HG03039 (cell line): ENCODE measurements at regions not wholly inside any gene's neighbourhood (a gene's known extent, or its start where the extent isn't known, plus 50 kb on each side); places are given as distances from the start of the nearest gene placed in this dataset.

Source experiments
- ATAC-seq: cut with Tn5 transposase; IDR thresholded peaks from one replicate; pipeline ENCODE4 v1.9.1; 2021; ENCODE audit warnings: mild to moderate bottlenecking, moderate library complexity; ENCODE audit not compliant: unreplicated experiment

DNA sequence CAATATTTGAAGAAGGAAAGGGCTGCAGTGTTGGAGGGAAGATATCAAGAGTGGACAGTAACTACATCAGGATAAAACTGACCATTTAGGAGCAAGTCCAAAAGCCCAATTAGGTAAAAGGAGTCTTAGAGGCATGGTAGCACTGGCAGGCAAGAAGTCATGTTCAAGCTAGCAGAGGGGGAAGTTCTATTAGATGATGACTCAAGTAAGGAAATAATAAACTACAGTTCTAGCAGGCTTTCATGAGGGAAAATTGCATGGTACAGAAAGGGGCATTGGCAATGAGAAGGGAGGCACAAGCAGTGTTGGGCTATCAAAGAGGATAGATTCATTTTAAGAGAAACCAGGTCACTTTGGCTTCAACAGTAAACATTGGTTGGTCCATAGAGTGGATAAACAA, 156.1 kb upstream of the PTPRK start:
- no peak for ATAC-seq

DNA sequence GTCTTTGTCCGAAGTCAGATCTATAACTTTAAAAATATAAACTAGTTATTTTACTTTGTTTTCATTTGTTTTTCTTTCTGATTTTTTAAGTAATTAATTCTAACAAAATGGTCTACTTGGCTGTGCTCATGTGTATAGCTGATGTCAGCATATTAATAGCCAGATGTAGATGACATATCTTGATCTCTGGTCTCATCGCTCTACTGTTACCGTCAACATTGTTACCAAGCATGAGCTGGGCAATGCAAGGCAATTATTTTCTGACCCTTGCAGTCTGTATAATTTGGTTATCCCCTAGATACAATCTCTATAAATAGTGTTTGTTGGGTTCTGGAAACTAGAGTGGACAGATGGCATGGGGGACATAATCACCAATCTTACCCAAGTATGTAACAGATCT, 151.6 kb upstream of the PTPRK start:
- ATAC-seq, result no peak

DNA sequence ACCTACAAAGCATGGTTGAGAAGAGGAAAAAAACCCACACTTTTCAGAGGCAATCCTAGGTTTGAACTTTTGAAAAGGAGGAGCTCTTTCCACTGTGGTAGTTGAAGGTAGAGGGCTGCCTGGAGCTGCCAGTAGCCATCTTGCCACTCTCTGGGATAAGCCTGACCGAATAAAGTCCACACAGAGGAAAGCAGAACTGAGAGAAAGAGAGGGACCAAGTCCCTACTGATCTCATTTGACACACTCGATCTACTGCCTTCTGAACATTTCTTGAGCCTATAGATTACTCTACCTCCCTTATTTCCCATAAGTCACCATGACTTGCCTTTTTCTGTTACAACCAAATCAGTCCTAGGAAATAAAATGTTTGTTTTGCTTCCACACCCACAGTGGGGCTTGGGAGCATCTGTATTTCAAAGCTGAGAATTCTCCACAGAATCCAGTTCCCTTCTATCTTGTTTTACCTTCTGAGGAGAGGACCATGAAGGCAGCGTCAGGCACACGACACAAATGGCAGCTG, 147.0 kb upstream of the PTPRK start:
- ATAC-seq, result no peak

DNA sequence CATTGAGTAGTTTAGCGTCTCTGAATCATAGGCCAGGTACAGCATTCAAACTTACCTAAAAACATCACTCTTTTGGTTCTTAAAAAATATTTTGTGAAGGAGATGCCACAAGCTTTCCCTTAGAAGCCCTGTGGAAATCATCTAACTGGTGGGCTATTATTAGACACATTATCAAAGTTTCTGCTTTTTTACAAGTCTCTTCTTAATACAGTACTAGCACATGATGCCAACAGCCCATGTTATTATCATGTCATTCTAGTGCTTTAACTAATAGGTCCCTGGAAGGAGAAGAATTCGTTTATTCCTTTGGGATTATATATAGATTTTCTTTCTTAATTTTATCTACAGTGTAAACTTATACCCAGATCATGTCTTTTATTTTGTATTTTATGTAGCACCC, 146.0 kb upstream of the PTPRK start:
- ATAC-seq, result no peak

DNA sequence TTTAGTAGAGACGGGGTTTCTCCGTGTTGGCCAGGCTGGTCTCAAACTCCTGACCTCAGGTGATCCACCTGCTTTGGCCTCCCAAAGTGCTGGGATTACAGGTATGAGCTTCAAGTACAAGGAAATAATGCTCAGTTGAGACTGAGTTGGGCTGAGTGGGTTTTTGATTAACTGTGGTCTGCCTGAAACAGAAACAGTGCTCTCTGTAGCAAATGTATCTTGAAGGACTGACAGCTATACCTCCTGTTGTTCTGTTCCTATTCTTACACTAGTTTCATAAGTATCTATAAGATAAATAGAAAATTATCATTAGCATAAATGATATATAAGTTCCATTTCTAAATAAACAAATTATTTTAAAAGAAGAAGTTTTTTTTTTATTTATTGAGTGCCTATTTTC, 142.8 kb upstream of the PTPRK start:
- no peak for ATAC-seq

DNA sequence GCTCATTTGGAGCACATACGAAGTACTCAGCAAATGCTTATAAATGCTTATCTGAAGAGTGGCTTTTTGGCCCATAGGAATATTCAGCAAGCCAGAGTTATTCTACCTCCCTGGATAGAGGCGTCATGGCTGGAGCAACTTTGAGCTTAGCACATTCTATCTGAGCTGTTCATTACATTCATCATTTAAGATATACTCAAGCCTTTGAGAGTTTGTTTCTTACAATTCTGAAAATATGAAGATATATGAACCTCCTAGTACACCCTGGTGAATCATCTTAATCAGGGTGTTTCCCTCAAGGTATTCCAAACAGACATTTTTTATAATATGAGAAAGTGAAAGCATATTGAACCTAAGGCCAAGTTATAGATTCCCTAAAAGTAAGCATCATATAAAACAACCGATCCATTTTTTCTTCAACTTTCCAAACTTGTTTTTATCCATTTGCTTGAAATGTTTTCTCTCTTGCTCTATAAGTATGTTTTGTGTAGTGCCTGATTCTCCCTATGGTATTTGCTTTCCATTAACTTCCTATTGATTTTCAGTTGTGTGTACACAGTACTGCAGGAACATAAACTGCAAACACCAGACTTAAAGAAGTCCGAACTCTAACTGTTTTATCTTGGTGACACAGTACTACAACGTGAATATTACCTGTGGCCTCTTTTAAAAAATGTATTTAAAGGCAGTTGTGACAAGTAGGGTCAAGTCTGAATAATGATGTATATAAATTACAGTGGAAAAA, 139.7 kb upstream of the PTPRK start:
- ATAC-seq, result no peak

DNA sequence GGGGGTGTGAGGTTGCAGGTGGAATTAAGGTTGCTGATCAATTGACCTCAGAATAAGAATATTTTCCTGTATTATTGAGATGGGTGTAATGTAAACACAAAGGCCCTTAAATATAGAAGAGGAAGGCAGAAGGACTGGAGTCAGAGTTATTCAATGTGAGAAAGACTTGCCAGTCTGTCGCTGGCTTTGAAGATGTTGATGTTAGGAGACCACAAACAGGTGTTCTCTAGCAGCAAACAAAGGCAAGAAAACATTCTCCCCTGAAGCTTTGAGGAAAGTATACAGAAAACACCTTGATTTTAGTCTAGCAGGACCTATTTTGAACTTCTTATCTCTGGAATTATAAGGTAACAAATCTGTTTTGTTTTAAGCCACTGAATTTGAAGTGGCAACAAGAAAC, 138.9 kb upstream of the PTPRK start:
- ATAC-seq, result no peak

DNA sequence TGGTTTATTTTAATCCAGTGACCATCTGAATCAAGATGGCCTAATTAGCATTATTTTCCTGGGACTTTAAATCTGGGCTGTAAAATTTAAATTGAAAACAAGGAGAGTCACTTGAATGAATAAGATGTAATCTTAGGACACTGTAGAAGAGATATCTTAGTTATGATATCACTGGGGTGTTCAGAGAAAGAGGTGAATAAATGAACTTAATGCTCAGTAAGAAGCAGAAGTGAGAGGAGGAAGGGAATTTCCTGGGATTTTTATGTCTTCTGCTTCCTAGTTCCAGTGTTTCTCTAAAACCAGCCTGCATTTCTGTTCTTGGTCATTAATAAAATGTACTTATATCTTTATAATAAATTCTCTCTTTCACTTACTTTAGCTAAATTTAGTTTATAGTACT, 136.8 kb upstream of the PTPRK start:
- ATAC-seq, result peak; percentile 41

DNA sequence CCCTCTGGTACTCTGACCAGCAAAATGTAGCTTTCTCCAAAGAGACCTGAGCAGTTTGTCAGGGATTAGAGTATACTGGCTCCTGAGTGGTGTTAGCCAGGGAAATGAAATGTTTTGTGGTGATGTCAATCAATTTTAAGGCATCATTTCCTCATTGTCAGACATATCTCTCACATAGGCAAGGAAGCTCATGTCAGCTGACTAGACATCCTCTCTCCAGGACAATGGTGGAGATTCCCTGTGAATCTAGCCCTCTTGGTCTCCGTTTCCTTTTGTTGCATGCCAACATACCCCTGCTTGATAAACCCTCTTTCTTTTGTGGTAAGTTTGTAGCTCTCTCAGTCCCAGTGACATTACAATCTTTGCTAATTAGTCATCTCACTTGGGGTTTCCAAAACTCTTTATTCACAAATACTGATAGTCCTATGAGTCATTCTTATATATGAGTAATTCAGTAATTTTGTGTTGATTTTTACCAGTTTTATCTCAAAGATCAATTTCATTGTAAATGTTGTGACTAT, 135.6 kb upstream of the PTPRK start:
- peak; percentile 77 for ATAC-seq

DNA sequence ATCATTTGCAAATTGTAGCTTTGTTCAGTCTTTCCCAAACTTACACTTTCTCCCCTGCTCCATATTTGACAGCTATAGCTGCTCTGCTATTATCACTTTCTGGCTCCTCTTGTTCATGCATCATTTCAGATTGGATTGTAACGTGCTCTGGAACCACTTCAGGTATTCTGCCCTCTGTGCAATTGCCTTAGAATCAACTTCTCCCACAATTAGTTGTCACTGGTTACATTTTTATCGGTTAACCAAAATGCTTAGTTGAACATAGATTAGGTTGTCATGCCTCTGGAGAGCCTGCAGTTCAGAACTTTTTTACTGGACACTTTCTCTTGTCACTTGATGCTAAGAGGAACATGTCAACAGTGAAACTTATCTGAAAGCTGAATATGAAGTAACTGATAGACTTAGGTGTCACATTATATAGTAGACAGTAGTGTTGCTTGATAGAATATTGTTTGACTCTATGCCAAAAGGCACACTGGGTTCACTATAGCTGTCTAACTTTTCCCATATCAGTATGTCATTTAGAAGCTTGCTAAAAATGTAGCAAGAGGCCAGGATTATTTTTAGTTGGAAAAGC, 127.7 kb upstream of the PTPRK start:
- ATAC-seq, result no peak

DNA sequence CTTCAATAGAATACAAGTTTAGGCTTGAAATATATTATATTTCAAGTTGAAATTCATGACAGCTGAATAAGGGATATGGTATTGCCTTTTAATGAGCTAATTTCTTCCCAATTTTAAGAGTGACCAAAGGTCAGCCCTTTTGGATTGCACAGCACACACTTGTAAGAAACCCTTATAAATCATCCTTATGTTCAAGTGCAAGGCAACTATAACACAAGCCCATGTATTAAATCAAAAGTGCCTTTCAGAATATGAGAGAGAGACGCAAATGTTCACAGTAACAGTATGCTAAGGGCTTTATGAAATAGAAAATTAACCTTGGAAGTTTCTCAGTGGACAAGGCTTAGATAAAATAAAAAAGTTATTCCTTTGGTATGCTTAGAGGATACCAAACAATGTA, 121.7 kb upstream of the PTPRK start:
- ATAC-seq, result no peak

DNA sequence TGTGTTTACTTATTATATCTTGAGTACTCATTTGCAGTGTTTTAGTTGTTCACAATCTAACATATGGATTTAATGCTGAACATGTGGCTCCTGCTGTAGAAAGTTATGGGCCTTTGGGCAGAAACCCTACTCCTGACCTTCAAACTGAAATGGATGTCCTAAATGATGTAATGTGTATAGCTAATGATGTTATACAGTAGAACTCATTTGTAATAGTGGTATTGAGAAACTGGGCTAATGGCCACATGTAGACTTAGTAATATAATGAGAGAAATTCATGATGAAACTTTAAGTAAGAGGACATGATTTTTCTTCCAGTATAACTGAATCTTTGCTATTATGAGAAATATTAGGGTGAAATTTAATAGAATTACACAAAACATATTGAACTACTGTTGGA, 121.3 kb upstream of the PTPRK start:
- ATAC-seq, result no peak

DNA sequence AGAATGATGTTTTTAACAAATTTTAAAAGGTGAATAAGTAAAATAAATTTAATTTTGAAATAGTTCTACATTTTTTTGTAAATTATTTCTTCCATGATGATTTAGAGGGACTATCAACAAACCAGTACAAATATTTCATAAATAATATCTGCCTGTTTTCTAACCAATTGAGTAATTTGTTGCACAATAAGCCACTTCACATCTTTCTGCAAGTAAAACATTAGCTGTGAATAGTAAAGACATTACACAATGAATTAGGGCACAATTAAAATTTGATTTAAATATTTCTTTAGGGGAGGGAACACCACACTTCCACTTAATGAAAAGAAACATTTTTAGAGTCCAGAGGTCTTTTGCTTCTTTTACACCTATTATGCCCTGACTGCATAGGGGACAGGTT, 118.4 kb upstream of the PTPRK start:
- ATAC-seq, result no peak

DNA sequence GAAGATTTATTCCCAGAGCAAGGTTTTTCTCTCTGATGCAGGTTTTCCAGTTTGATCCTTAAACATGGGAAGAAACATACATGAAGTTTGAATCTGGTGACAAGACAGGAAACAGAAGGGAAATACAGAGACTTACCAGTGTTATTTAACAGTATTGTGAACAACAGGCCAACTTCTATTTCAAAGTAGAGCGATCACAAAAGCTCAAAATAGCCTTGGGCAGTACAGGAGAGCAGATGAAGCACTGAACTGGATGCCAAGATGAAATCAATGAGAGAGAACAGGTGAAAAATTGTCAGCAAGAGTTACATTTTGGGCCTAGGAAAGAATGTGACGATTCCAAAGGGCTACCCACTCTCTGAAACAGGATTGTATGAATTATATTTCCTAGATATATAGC, 114.8 kb upstream of the PTPRK start:
- ATAC-seq, result no peak

DNA sequence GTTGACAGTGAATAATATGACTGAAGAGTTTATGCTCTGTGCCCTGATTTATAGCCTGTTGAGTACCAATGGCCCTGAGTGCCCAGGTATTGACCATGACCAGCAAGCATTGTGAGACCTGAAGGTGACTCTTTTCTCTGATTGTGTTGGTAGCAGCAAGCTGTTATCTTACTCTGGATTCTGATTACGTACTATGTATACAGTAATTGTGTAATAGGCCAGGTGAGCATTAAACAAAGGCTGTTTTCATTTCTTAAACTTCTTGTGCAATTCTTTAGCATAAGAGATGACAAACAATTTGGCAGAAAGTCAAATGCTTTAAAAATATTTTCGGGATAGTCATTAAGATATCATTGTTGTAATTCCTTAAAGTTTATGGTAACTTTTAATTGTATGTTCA, 111.7 kb upstream of the PTPRK start:
- ATAC-seq, result no peak

DNA sequence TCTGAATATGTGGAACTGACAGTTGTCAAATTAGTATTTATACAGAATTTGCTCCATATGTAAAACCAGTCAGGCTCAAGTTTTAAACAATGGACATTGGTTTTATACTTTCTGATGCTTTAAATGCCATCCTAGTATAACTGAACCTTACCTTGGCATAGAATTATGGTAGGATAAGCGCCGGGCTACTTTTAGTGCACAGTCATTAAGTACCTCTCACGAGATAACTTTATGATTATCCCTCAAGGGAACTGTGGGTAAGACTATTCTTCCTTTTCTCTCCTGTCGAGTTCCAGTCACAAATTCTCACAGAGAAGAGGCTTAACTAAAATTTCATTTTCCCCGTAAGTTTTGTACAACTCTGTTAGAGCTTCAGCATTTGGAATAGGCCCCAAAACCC, 110.6 kb upstream of the PTPRK start:
- no peak for ATAC-seq

DNA sequence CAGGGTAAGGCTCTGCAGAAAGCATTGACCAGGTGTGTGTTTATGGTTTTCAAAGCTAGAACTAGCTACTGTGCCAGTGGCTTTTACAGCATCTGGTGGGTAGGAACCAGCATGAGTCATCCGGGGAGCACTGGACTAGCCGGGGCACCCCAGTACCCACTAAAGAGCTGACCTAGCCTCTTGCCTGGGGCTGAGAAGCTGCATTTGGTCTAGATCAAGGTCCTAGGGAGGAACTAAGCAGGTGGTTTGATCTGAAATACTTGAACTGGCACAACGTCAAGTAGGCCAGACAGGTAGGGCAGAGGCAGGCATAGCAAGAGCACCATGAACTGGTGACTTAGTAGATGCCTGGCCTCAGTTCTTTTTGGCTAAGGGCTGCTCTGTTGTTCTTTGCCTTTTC, 109.8 kb upstream of the PTPRK start:
- no peak for ATAC-seq

DNA sequence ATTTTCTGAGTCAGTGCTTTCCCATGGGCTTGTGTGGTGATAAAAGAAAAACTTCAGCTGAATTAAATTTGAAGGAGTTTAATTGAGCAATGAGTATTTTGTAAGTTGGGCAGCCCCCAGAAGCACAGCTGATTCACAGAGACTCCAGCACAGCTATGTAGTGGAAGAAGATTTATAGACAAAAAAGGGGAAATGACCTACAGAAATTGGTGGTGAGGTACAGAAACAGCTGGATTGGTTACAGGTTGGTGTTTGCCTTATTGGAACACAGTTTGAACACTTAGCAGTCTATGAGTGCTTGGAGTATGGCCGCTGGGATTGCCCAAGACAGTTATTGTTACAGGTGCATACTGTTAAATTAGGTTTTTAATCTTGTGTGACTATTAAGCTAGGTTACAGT, 96.9 kb upstream of the PTPRK start:
- ATAC-seq, result no peak

DNA sequence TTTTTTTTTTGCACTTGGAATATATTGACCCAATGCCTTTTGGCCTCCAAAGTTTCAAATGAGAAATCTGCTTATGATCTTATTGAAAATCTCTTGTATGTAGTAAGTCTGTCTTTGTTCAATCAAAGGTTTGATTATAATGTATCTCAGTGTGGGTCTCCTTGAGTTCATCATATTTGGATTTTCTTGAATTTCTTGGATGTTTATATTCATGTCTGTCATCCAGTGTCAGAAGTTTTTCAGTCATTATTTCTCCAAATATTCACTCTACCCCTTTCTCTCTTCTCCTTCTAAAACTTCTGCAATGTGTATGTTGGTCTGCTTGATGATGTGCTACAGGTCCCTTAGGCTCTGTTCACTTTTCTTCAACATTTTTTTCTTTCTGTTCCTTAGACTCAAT, 95.9 kb upstream of the PTPRK start:
- ATAC-seq, result no peak

DNA sequence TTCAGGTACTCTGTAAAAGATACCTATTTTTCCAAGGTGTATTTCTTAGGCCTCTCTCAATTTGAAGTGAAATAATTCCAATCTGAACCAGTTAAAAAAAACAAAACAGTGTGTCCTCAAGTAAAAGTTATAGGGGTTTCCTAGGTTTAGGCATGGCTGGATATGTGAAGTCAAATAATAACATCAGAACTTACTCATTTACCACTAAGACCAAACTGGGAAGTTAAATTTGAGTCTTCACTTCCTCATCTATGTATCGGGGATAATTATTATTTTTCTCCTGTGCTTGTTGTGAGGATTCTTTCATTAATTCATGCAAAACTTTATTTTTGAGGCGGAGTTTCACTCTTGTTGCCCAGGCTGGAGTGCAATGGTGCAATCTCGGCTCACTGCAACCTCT, 86.2 kb upstream of the PTPRK start:
- ATAC-seq, result no peak

DNA sequence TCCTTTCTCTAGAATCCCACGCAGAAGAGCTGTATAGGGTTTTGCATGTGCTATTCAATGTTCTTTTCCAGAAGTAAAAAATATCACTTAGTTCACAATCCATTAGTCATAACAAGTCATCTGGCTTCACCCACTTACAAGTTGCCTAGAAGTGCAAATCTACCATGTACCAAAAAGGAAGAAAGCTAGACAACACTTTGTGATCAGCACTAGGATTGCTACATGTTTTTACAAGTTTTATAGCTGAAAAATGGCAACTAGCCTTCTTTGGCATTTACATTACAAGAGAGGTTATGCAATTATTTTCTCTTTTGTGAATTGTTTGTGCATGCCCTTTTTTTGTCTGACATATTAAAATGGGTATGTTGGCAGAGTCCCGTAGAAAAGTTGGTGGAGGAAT, 85.6 kb upstream of the PTPRK start:
- no peak for ATAC-seq

DNA sequence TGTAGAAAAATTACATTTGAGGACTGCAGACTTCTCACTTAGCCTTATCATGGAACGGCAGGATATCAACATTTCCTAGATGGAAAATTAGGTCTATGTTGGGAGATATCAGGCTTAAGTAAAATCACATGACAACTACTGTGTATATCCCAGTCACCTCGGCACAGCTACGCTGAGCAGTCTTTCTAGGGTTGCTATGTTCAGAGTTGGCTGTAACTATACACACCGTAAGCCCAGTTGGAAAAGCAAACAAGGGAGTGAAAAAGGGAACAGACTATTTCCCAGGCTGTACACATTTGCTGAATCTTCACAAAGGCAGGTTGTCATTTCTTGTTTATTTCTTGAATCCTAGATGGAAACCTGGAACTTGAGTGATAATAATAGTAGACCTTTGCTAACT, 80.7 kb upstream of the PTPRK start:
- ATAC-seq, result no peak
